BLaER1 treated with 17β-estradiol and CSF1 and Interleukin-3, amounts not matched to agents 10 nM and 100 nM (cell line): ENCODE measurements at regions not wholly inside any gene's neighbourhood (a gene's known extent, or its start where the extent isn't known, plus 50 kb on each side); places are given as distances from the start of the nearest gene placed in this dataset.

ENCODE experiments used
- H3K27ac ChIP-seq, 11 experiments: shearing (Covaris generic); formaldehyde crosslinking; 2 replicates each; pipeline ENCODE4 v1.8.1; 2022
- H3K27me3 ChIP-seq, 11 experiments: shearing (Covaris generic); formaldehyde crosslinking; 2 replicates each; pipeline ENCODE4 v1.8.1; 2022
- H3K36me3 ChIP-seq, 11 experiments: shearing (Covaris generic); formaldehyde crosslinking; 2 replicates each; pipeline ENCODE4 v1.8.1; 2022
- H3K4me1 ChIP-seq, 10 experiments: shearing (Covaris generic); formaldehyde crosslinking; 2 replicates each; pipeline ENCODE4 v1.8.1; 2022
- H3K4me2 ChIP-seq, 11 experiments: shearing (Covaris generic); formaldehyde crosslinking; 2 replicates each; pipeline ENCODE4 v1.8.1; 2022
- H3K4me3 ChIP-seq, 10 experiments: shearing (Covaris generic); formaldehyde crosslinking; 2 replicates each; pipeline ENCODE4 v1.8.1; 2022
- H3K9ac ChIP-seq, 11 experiments: shearing (Covaris generic); formaldehyde crosslinking; 2 replicates each; pipeline ENCODE4 v1.8.1; 2022
- H3K9me3 ChIP-seq, 11 experiments: shearing (Covaris generic); formaldehyde crosslinking; replicated peaks in 1 of 11; 2 replicates each; pipeline ENCODE4 v1.8.1; 2022
- H4K20me1 ChIP-seq, 11 experiments: shearing (Covaris generic); formaldehyde crosslinking; 2 replicates each; pipeline ENCODE4 v1.8.1; 2022
- Cebpa-rat ChIP-seq, 11 experiments: shearing (Covaris generic); IDR thresholded peaks; 2 replicates each; pipeline ENCODE4 v1.8.1; 2022

- no peaks in the 10 kb centered on the region for H3K36me3 ChIP-seq
- H3K4me1 ChIP-seq = peaks cover 0 to 5% (median 0%) of the 10 kb centered on the region in 10 experiments; a peak in 4 of 20 replicates
- H3K9me3 ChIP-seq = no peaks in the 10 kb centered on the region
- no peak for TF ChIP-seq Cebpa-rat (IDR thresholded peaks at IDR 0.05)
- no peak overlapping the region for H3K9ac ChIP-seq
- no peaks in the 10 kb centered on the region for H3K27me3 ChIP-seq
- H4K20me1 ChIP-seq = no peaks in the 10 kb centered on the region
- peak overlapping the region in 2 of 11 experiments; percentile 14 to 26; a peak in 3 of 22 replicates for H3K4me2 ChIP-seq
- no peak overlapping the region for H3K4me3 ChIP-seq
- no peak overlapping the region for H3K27ac ChIP-seq
Measured at GRCh38 chr2:185227391-185227790, 511.2 kb upstream of the FSIP2 start.

- H3K4me2 ChIP-seq = no peak overlapping the region
- H3K27ac ChIP-seq = no peak overlapping the region
- no peak overlapping the region for H3K4me3 ChIP-seq
- no peaks in the 10 kb centered on the region for H4K20me1 ChIP-seq
- TF ChIP-seq Cebpa-rat (IDR thresholded peaks at IDR 0.05) = no peak
- no peaks in the 10 kb centered on the region for H3K36me3 ChIP-seq
- no peak overlapping the region for H3K9ac ChIP-seq
- H3K27me3 ChIP-seq = no peaks in the 10 kb centered on the region
- peaks cover 0 to 13% (median 8%) of the 10 kb centered on the region in 11 experiments; a peak in 10 of 22 replicates for H3K9me3 ChIP-seq
- no peaks in the 10 kb centered on the region for H3K4me1 ChIP-seq
Measured at GRCh38 chr2:185239491-185239890, 499.1 kb upstream of the FSIP2 start.

- Histone ChIP-seq H3K27me3 (no peaks in the 10 kb centered on the region), H3K4me1 (no peaks in the 10 kb centered on the region), H4K20me1 (no peaks in the 10 kb centered on the region), H3K27ac (no peak overlapping the region), H3K9ac (no peak overlapping the region), H3K36me3 (no peaks in the 10 kb centered on the region), H3K4me2 (no peak overlapping the region), H3K9me3 (peaks cover 0 to 18% (median 7%) of the 10 kb centered on the region in 11 experiments; a peak in 10 of 22 replicates), H3K4me3 (no peak overlapping the region)
- no peak for TF ChIP-seq Cebpa-rat (IDR thresholded peaks at IDR 0.05)
Measured at GRCh38 chr2:185240796-185241195, 497.8 kb upstream of the FSIP2 start.

GRCh38 chr2:185241556-185241955 lies 497.0 kb upstream of the FSIP2 start:
- H3K4me1 ChIP-seq = no peaks in the 10 kb centered on the region
- no peak overlapping the region for H3K9ac ChIP-seq
- H3K27ac ChIP-seq = no peak overlapping the region
- no peaks in the 10 kb centered on the region for H3K27me3 ChIP-seq
- peaks cover 0 to 12% (median 0%) of the 10 kb centered on the region in 11 experiments; a peak in 5 of 22 replicates for H3K9me3 ChIP-seq
- H3K4me3 ChIP-seq = no peak overlapping the region
- TF ChIP-seq Cebpa-rat (IDR thresholded peaks at IDR 0.05) = no peak
- H3K36me3 ChIP-seq = no peaks in the 10 kb centered on the region
- no peak overlapping the region for H3K4me2 ChIP-seq
- H4K20me1 ChIP-seq = no peaks in the 10 kb centered on the region

GRCh38 chr2:185242462-185242861 lies 496.1 kb upstream of the FSIP2 start:
- Histone ChIP-seq H4K20me1 (no peaks in the 10 kb centered on the region), H3K27ac (no peak overlapping the region), H3K4me3 (no peak overlapping the region), H3K4me1 (no peaks in the 10 kb centered on the region), H3K36me3 (no peaks in the 10 kb centered on the region), H3K27me3 (no peaks in the 10 kb centered on the region), H3K4me2 (no peak overlapping the region), H3K9me3 (peaks cover 0 to 7% (median 0%) of the 10 kb centered on the region in 11 experiments; a peak in 2 of 22 replicates), H3K9ac (no peak overlapping the region)
- peak in 4 of 11 experiments; percentile 26 to 49 (median 40); a peak in 3 of 22 replicates for TF ChIP-seq Cebpa-rat (IDR thresholded peaks at IDR 0.05)

GRCh38 chr2:185245216-185245615 lies 493.4 kb upstream of the FSIP2 start:
- Histone ChIP-seq H4K20me1 (no peaks in the 10 kb centered on the region), H3K4me2 (no peak overlapping the region), H3K9me3 (peaks cover 0 to 7% (median 0%) of the 10 kb centered on the region in 11 experiments; a peak in 1 of 22 replicates), H3K4me1 (no peaks in the 10 kb centered on the region), H3K36me3 (no peaks in the 10 kb centered on the region), H3K27ac (no peak overlapping the region), H3K27me3 (no peaks in the 10 kb centered on the region), H3K9ac (no peak overlapping the region), H3K4me3 (no peak overlapping the region)
- no peak for TF ChIP-seq Cebpa-rat (IDR thresholded peaks at IDR 0.05)

GRCh38 chr2:185245806-185246205 lies 492.8 kb upstream of the FSIP2 start:
- TF ChIP-seq Cebpa-rat (IDR thresholded peaks at IDR 0.05) = no peak
- no peak overlapping the region for H3K27ac ChIP-seq
- no peaks in the 10 kb centered on the region for H3K36me3 ChIP-seq
- H3K9me3 ChIP-seq = peaks cover 0 to 7% (median 0%) of the 10 kb centered on the region in 11 experiments; a peak in 1 of 22 replicates
- no peak overlapping the region for H3K9ac ChIP-seq
- H3K4me1 ChIP-seq = no peaks in the 10 kb centered on the region
- H3K27me3 ChIP-seq = no peaks in the 10 kb centered on the region
- H3K4me2 ChIP-seq = no peak overlapping the region
- no peaks in the 10 kb centered on the region for H4K20me1 ChIP-seq
- no peak overlapping the region for H3K4me3 ChIP-seq

- H3K27me3 ChIP-seq = no peaks in the 10 kb centered on the region
- no peak overlapping the region for H3K4me3 ChIP-seq
- no peak overlapping the region for H3K9ac ChIP-seq
- H3K9me3 ChIP-seq = peaks cover 0 to 7% (median 0%) of the 10 kb centered on the region in 11 experiments; a peak in 1 of 22 replicates
- H4K20me1 ChIP-seq = no peaks in the 10 kb centered on the region
- no peaks in the 10 kb centered on the region for H3K36me3 ChIP-seq
- no peak overlapping the region for H3K27ac ChIP-seq
- TF ChIP-seq Cebpa-rat (IDR thresholded peaks at IDR 0.05) = no peak
- H3K4me1 ChIP-seq = no peaks in the 10 kb centered on the region
- H3K4me2 ChIP-seq = no peak overlapping the region
Measured at GRCh38 chr2:185246717-185247116, 491.9 kb upstream of the FSIP2 start.

- Histone ChIP-seq H3K4me1 (no peaks in the 10 kb centered on the region), H3K36me3 (no peaks in the 10 kb centered on the region), H3K27ac (no peak overlapping the region), H3K4me2 (no peak overlapping the region), H3K27me3 (no peaks in the 10 kb centered on the region), H3K9ac (no peak overlapping the region), H3K4me3 (no peak overlapping the region), H3K9me3 (no peaks in the 10 kb centered on the region), H4K20me1 (no peaks in the 10 kb centered on the region)
- TF ChIP-seq Cebpa-rat (IDR thresholded peaks at IDR 0.05) = no peak
Measured at GRCh38 chr2:185255566-185255965, 483.0 kb upstream of the FSIP2 start.

- TF ChIP-seq Cebpa-rat (IDR thresholded peaks at IDR 0.05) = no peak
- 0 out of 20 replicates have a peak, but pooled peaks cover 0 to 5% (median 0%) of the 10 kb centered on the region in 10 experiments for H3K4me1 ChIP-seq
- no peaks in the 10 kb centered on the region for H4K20me1 ChIP-seq
- no peak overlapping the region for H3K4me2 ChIP-seq
- no peaks in the 10 kb centered on the region for H3K9me3 ChIP-seq
- no peak overlapping the region for H3K27ac ChIP-seq
- no peaks in the 10 kb centered on the region for H3K27me3 ChIP-seq
- H3K9ac ChIP-seq = no peak overlapping the region
- no peak overlapping the region for H3K4me3 ChIP-seq
- no peaks in the 10 kb centered on the region for H3K36me3 ChIP-seq
Measured at GRCh38 chr2:185265747-185266146, 472.9 kb upstream of the FSIP2 start.
